Kidney (tissue), 13 donors: ENCODE measurements at regions not wholly inside any gene's neighbourhood (a gene's known extent, or its start where the extent isn't known, plus 50 kb on each side); places are given as distances from the start of the nearest gene placed in this dataset.

Source experiments
- DNase-seq, 5 donors: peaks; one replicate each; pipeline ENCODE4 v3.0.0-alpha.2; 2013 to 2020
- FAIRE-seq: peaks from 2 replicates; lab custom pipeline; 2012; peaks lifted over from hg19 to GRCh38; lab: Jason Lieb, UNC
- H3K27ac ChIP-seq, 2 donors: one replicate each; pipeline ENCODE4 v1.7.0; 2013; ENCODE audit warnings: low read depth in 2 of 2, low read length in 2 of 2, inconsistent platforms in 1 of 2
- H3K27me3 ChIP-seq: one replicate; pipeline ENCODE4 v1.7.1; 2013; ENCODE audit warnings: low read length, inconsistent platforms; ENCODE audit not compliant: control insufficient read depth, insufficient read depth
- H3K36me3 ChIP-seq, 3 donors: one replicate each; pipeline versions ENCODE4 v1.7.0 to v1.7.1; 2013; ENCODE audit warnings: low read length in 3 of 3, control low read depth in 1 of 3, inconsistent platforms in 1 of 3; ENCODE audit not compliant: insufficient read depth in 3 of 3, control insufficient read depth in 2 of 3
- H3K4me1 ChIP-seq, 3 donors: one replicate each; pipeline versions ENCODE4 v1.7.0 to v1.7.1; 2013; ENCODE audit warnings: low read length in 3 of 3, inconsistent platforms in 1 of 3, low read depth in 1 of 3; ENCODE audit not compliant: control insufficient read depth in 2 of 3, insufficient read depth in 2 of 3
- H3K4me3 ChIP-seq, 3 donors: one replicate each; pipeline versions ENCODE4 v1.7.0 to v1.8.1; 2013; ENCODE audit warnings: low read length in 3 of 3, control low read depth in 1 of 3, inconsistent platforms in 1 of 3
- H3K9ac ChIP-seq, 3 donors: one replicate each; pipeline versions ENCODE4 v1.7.0 to v1.7.1; 2013; ENCODE audit warnings: low read length in 3 of 3, control low read depth in 1 of 3, inconsistent platforms in 1 of 3
- H3K9me3 ChIP-seq, 3 donors: one replicate each; pipeline versions ENCODE4 v1.7.0 to v1.7.1; 2013; ENCODE audit warnings: low read length in 3 of 3, control low read depth in 1 of 3, inconsistent platforms in 1 of 3; ENCODE audit not compliant: control insufficient read depth in 2 of 3, insufficient read depth in 1 of 3
- CTCF ChIP-seq: IDR thresholded peaks from 3 replicates; pipeline ENCODE4 v1.5.1; 2012; ENCODE audit warnings: mild to moderate bottlenecking, moderate library complexity, borderline replicate concordance; ENCODE audit not compliant: insufficient read depth; ENCODE audit errors: extremely low read depth
- intact Hi-C: fragments of 100-400 bp; cut with DNase I; formaldehyde crosslinking; loops from one replicate; pipeline ENCODE4 v1.11.1; 2022
- donor health status: control.
- donor health status: control.
- donor health status: control.
- donor health status: control.
- donor health status: control.
- donor health status: DM: yes; HTN: yes; CAD: no.
- donor health status: Normal renal cell carcinoma (clear cell type).

GRCh38 chr15:63440756-63441155, 59.1 kb upstream of the CA12 start:
- H3K4me1 ChIP-seq = peaks cover 0 to 12% (median 6%) of the 10 kb centered on the region in 3 donors
- no peaks in the 10 kb centered on the region for H3K27me3 ChIP-seq
- H3K27ac ChIP-seq = no peak overlapping the region
- FAIRE-seq (no peak), DNase-seq (no peak)
- TF ChIP-seq CTCF = no peak
- intact Hi-C loops = no loop called here
- no peak overlapping the region for H3K9ac ChIP-seq
- H3K9me3 ChIP-seq = no peaks in the 10 kb centered on the region
- H3K36me3 ChIP-seq = no peaks in the 10 kb centered on the region
- H3K4me3 ChIP-seq = no peak overlapping the region

- H3K36me3 ChIP-seq = no peaks in the 10 kb centered on the region
- DNase-seq (no peak), FAIRE-seq (no peak)
- H3K9me3 ChIP-seq = no peaks in the 10 kb centered on the region
- intact Hi-C loops = no loop called here
- no peak overlapping the region for H3K27ac ChIP-seq
- no peak overlapping the region for H3K9ac ChIP-seq
- H3K4me3 ChIP-seq = no peak overlapping the region
- H3K27me3 ChIP-seq = no peaks in the 10 kb centered on the region
- no peak for TF ChIP-seq CTCF
- H3K4me1 ChIP-seq = peaks cover 0 to 12% (median 5%) of the 10 kb centered on the region in 3 donors
Measured at GRCh38 chr15:63441266-63441665, 59.6 kb upstream of the CA12 start.

- no peaks in the 10 kb centered on the region for H3K36me3 ChIP-seq
- DNase-seq = no peak
- H3K9me3 ChIP-seq = no peaks in the 10 kb centered on the region
- H3K4me1 ChIP-seq = peaks cover 0 to 4% (median 0%) of the 10 kb centered on the region in 3 donors
- H3K27ac ChIP-seq = no peak overlapping the region
- H3K27me3 ChIP-seq = no peaks in the 10 kb centered on the region
- TF ChIP-seq CTCF = no peak
- no peak overlapping the region for H3K4me3 ChIP-seq
- no peak overlapping the region for H3K9ac ChIP-seq
- FAIRE-seq = no peak
- intact Hi-C loops = no loop called here
Measured at GRCh38 chr15:63442080-63442479, 60.4 kb upstream of the CA12 start.

- H3K36me3 ChIP-seq = no peaks in the 10 kb centered on the region
- intact Hi-C loops = no loop called here
- no peak for FAIRE-seq
- H3K27me3 ChIP-seq = no peaks in the 10 kb centered on the region
- H3K27ac ChIP-seq = no peak overlapping the region
- no peak for TF ChIP-seq CTCF
- H3K4me1 ChIP-seq = peaks cover 0 to 3% (median 0%) of the 10 kb centered on the region in 3 donors
- no peak overlapping the region for H3K4me3 ChIP-seq
- no peak overlapping the region for H3K9ac ChIP-seq
- DNase-seq = no peak
- no peaks in the 10 kb centered on the region for H3K9me3 ChIP-seq
Measured at GRCh38 chr15:63444611-63445010, 59.8 kb upstream of the USP3 start.
